ENCODE measurements at regions not wholly inside any gene's neighbourhood (a gene's known extent, or its start where the extent isn't known, plus 50 kb on each side); places are given as distances from the start of the nearest gene placed in this dataset.
"Not testable (repeated sequence)": the region's sequence is repeated elsewhere in the genome, so short reads cannot be mapped to it uniquely, and the experiment has no call there.

GRCh38 chr5:54404568-54404967 lies 50.9 kb upstream of the HSPB3 start:
- no peak for DNase-seq (ENCODE audit: low read depth)

GRCh38 chr5:54403885-54404416 lies 51.5 kb upstream of the HSPB3 start:
- no peak for DNase-seq (ENCODE audit: low read depth)

DNA sequence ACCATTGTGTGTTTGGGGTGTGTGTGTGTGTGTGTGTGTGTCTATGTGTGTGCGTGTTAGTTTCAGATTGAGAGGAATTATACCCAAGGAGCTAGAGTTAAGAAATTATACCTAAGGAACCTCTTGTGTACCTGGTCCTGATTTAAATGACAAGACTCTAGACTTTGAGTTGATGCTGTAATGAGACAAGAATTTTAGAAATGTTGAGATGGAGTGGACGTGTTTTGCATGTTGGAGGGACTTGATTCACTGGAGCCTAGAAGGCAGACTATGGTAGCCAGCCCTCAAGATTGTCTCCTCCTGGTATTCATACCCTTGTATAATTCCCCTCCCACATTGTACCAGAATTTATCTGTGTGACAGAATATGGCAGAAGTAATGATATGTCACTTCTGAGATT lies 52.4 kb upstream of the HSPB3 start:
- DNase-seq (ENCODE audit: low read depth), result no peak

GRCh38 chr5:54401515-54401914 lies 54.0 kb upstream of the HSPB3 start:
- no peak for DNase-seq (ENCODE audit: low read depth)

DNA sequence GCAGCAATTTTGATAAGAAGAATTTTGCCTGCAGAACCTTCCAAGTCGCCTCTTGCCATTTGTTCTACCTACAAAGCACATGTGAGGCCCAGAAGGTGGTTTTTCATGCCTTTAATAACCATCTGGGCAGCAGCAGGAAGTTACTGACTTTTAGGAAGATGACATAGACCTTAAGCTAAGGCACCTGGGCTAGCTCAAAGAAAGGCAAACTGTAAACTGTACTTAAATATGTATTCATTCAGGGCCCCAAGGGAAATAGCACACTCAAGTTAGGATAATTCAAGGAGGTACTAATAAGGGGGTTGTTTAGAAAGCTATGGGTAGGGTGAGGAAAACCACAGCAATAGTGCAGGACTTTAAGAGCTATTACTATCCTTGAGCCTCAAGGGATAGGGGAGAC lies 57.3 kb upstream of the HSPB3 start:
- DNase-seq (ENCODE audit: low read depth), result no peak

DNA sequence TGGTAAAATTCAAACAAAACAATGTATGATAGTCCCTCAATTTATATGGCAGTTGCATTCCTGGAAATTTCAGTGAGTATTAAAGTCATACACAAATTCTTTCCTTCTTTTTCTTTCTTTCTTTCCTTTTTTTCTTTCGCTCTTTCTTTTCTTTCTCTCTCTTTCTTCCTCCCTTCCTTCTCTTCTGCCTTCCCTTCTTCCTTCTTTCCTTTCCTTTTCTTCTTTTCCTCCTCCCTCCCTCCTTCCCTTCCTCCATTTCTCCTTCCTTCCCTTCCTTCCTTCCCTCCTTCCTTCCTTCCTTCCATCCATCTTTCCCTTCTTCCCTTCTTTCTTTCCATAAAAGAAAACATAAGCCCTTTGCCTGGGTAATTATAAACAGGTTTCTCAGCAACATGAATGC lies 58.1 kb upstream of the HSPB3 start:
- DNase-seq (ENCODE audit: low read depth), result no peak

GRCh38 chr5:54393007-54393406 lies 62.5 kb upstream of the HSPB3 start:
- not testable (repeated sequence) for DNase-seq (ENCODE audit: low read depth)

DNA sequence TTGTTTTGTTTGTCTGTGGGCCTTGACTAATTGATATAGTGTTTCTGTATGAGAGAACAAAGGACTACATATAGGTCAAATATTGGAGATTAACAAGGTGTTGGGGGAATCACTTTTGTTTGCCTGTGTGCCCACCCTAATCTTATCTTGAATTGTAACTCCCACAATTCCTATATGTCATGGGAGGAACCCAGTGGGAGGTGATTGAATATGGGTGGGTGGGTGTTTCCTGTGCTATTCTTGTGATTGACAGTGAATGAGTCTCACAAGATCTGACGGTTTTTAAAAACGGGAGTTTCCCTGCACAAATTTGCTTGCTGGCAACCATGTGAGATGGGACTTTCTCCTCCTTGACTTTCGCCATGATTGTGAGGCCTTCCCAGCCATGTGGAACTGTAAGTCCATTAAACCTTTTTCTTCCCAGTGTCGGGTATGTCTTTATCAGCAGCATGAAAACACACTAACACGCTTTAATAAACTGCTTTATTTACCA lies 64.9 kb upstream of the HSPB3 start:
- no peak for DNase-seq (ENCODE audit: low read depth)

DNA sequence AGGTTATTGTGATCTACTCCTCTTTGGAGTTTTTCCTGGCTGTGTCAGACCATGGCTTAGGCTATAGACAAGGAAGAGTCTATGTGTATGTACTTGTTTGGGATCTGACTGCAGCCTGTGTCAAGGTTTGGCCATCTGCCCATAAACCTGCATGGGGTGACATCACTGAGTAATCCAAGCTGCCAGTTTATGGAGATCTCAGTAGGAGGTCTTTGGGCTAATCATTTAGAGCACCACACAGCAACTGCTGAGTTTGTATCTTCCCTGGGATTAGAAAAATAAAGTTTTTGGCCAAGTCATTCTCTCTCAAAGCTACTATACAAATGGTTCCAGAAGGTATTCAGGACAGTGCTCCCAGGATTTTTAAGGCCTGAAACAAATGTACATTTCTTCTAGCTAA lies 65.5 kb upstream of the HSPB3 start:
- DNase-seq (ENCODE audit: low read depth), result peak; percentile 95

DNA sequence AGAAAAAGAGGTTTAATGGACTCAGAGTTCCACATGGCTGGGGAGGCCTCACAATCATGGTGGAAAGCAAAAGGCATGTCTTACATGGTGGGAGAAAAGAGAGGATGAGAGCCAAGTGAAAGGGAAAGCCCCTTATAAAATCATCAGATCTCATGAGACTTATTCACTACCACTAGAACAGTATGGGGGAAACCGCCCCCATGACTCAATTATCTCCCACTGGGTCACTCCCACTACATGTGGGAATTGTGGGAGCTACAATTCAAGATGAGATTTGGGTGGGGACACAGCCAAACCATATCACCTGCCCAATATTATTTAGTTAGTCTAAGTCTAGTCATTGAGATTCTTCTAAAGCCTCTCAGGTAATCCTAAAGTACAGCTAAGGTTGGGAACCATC lies 66.1 kb upstream of the HSPB3 start:
- not testable (repeated sequence) for DNase-seq (ENCODE audit: low read depth)

GRCh38 chr5:54388811-54389210 lies 66.7 kb upstream of the HSPB3 start:
- DNase-seq (ENCODE audit: low read depth), result no peak

DNA sequence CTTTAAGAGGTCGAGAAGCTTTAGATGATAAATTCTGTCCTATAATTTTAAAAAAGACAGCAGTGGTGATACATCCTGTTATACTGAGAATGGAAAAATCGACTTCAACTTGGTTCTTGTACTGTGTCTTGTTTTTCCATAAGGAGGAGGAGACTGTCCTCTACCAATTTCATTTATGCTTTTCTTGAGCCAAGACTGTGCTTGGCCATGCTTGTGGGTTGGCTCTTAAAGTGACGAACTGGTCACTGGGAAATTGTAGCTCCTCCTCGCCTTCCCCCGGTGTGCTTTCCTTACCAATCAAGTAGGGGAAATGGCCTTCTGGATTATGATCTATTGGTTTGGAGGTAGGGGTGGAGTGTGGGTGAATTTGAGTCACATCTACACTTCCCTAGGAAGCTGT lies 67.1 kb upstream of the HSPB3 start:
- no peak for DNase-seq (ENCODE audit: low read depth)

- DNase-seq (ENCODE audit: low read depth), result peak; percentile 82
Observed at GRCh38 chr5:54387659-54388232, 67.8 kb upstream of the HSPB3 start.

GRCh38 chr5:54387031-54387430 lies 68.5 kb upstream of the HSPB3 start:
- no peak for DNase-seq (ENCODE audit: low read depth)

DNA sequence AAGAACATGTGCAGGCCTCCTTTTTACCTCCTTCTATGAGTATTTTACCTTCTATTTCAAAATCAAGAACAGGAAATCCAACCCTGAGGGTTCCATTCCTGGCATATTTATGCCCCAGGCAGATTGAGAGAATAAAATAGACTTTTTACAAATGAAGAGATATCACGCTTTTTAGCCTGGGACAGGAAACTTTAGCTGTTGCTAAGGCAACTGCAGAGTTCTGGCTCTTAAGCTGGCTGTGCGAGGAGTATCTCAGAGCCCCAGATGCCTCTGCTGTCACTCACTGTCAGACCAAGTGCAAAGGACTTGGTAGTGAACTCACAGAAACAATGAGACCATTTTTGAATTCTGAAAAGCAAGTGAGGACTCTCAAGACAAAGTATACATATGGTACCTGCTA lies 69.5 kb upstream of the HSPB3 start:
- no peak for DNase-seq (ENCODE audit: low read depth)

- no peak for DNase-seq (ENCODE audit: low read depth)
Observed at GRCh38 chr5:54384356-54384933, 71.1 kb upstream of the HSPB3 start.

- DNase-seq (ENCODE audit: low read depth), result no peak
Observed at GRCh38 chr5:54383941-54384340, 71.6 kb upstream of the HSPB3 start.

DNA sequence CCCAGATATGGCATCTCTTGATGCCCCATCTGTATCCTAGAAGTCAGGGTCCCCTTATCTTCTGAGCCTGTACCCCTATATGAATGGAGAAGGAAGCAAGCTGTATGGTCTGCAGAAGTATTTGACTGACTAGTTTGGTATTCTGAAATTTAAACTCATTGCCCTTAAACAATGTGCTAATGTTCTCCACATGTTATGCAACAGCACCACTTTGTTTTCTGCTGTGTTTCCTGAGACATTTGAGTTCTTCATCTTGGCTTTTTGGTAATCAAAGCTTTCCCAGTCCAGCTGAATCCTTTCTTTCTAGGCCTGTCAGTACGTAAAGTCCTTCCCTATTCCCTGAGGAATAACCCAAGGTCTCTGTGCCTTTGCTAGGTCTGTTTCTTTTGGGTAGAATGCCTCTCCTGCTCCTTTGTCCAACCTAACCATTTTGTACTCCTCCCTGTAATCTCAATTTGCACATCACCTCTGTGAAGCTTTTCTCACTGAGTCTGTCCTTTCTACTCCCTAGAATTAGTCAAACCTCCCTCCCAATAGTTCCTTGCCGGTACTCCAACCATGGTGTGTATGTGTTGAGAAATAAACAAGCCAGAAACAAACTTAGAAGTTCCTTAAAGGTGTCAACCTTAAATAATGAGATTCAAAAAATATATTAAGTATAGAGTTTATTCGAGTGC lies 72.1 kb upstream of the HSPB3 start:
- no peak for DNase-seq (ENCODE audit: low read depth)

DNA sequence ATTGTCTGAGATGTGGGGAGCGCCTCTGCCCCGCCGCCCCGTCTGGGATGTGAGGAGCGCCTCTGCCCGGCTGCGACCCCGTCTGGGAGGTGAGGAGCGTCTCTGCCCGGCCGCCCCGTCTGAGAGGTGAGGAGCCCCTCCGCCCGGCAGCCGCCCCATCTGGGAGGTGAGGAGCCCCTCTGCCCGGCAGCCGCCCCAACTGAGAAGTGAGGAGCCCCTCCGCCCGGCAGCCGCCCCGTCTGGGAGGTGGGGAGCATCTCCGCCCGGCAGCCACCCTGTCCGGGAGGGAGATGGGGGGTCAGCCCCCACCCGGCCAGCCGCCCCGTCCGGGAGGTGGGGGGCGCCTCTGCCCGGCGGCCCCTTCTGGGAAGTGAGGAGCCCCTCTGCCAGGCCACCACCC lies 70.9 kb upstream of the ARL15 start:
- not testable (repeated sequence) for DNase-seq (ENCODE audit: low read depth)

DNA sequence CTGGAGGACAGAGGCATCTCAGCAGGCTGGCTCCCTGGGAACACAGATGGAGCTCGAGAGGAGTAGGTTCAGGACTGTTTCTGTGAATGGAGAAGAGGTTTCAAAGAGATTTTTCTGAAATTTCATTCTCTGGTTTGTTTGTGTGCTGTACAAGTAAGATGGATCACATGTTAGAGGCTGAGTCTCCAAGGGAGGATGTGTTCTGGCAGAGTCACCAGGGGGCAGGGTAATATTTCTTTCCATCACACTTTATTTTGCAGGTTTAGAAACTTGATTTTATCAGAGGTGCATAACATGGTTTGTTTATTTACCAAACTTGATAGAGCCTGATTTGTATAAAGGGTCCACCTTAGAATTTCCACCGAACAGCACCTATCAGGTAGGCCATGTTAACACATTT lies 69.2 kb upstream of the ARL15 start:
- no peak for DNase-seq (ENCODE audit: low read depth)

DNA sequence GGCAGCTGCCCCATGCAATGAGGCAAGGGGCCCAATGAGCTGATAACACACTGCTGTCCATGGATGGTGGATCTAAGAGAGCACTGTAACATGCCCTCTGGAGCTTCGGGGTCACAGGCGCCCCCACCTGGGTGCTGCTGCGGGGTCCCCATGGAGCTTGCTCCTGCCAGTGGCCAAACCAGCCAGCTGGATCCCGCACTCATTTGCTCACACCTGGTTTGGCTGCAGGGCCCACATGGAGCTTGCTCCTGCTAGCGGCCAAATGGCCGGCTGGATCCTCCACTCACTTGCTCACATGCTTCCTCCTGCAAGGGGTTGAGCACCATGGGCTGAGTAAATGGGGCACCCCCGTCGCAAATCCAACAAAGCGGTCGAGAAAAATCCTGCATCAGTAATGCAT lies 68.3 kb upstream of the ARL15 start:
- no peak for DNase-seq (ENCODE audit: low read depth)

GRCh38 chr5:54377339-54377738 lies 67.0 kb upstream of the ARL15 start:
- not testable (repeated sequence) for DNase-seq (ENCODE audit: low read depth)

GRCh38 chr5:54370982-54371381 lies 60.6 kb upstream of the ARL15 start:
- DNase-seq (ENCODE audit: low read depth), result no peak

All from LHCN-M2 (cell line).